B cell (primary cell): ENCODE measurements at regions not wholly inside any gene's neighbourhood (a gene's known extent, or its start where the extent isn't known, plus 50 kb on each side); places are given as distances from the start of the nearest gene placed in this dataset.

ENCODE experiments used
- CTCF ChIP-seq: fragments of 200-600 bp; IDR thresholded peaks from one replicate; pipeline ENCODE4 v1.8.0; 2022; ENCODE audit warnings: antibody characterized with exemption, mild to moderate bottlenecking
- EZH2 ChIP-seq: IDR thresholded peaks from 2 replicates; pipeline ENCODE4 v1.6.1; 2012; ENCODE audit warnings: borderline replicate concordance, low read depth, mild to moderate bottlenecking, moderate library complexity, low read length; ENCODE audit not compliant: insufficient read depth, poor library complexity, severe bottlenecking

GRCh38 chr9:1170918-1171317 lies 120.8 kb downstream of the DMRT2 start:
- TF ChIP-seq EZH2 (no peak), CTCF (no peak)
